HepG2 (cell line): ENCODE measurements at regions not wholly inside any gene's neighbourhood (a gene's known extent, or its start where the extent isn't known, plus 50 kb on each side); places are given as distances from the start of the nearest gene placed in this dataset.

Experiments
- ATAC-seq: fragments of 200-7000 bp; cut with Tn5 transposase; 3 replicates; pipeline ENCODE4 v1.9.1; 2020; ENCODE audit warnings: mild to moderate bottlenecking, moderate library complexity
- BruUV-seq: library from RNA; stranded (reverse); fragments of 400-500 nt; replicated peaks from 2 replicates; lab custom pipeline; 2021; lab: Mats Ljungman, UMichigan
- CTCF ChIA-PET: fragments of 300-600 bp; formaldehyde crosslinking; extraction: SDS; loops from one replicate; lab custom pipeline; 2021; ENCODE audit warnings: low total read pairs, inconsistent platforms, low intra/inter-chr PET ratio; lab: Yijun Ruan, JAX
- POLR2A ChIA-PET: fragments of 350-600 bp; sonication (Branson Sonifier 250); formaldehyde crosslinking; loops from one replicate; lab custom pipeline; 2020; ENCODE audit warnings: antibody characterized with exemption, inconsistent platforms; lab: Yijun Ruan, JAX
- DNase-seq: peaks from one replicate; pipeline ENCODE4 v3.0.0-alpha.2; 2015; ENCODE audit warnings: low spot score
- FAIRE-seq: peaks from 3 replicates; lab custom pipeline; 2011; peaks lifted over from hg19 to GRCh38; lab: Jason Lieb, UNC
- H2AFZ ChIP-seq: one replicate; pipeline ENCODE4 v1.6.1; 2011; ENCODE audit warnings: low read length, inconsistent platforms
- H3K27ac ChIP-seq: fragments of 300-600 bp; 3 replicates; pipeline ENCODE4 v1.8.0; 2011; ENCODE audit warnings: mixed run types, mild to moderate bottlenecking, mixed read lengths, low read length, inconsistent platforms; ENCODE audit not compliant: insufficient read depth; ENCODE audit errors: extremely low read length
- H3K27me3 ChIP-seq, 2 experiments: fragments of 200-600 bp in 1 of 2; 2 replicates in 1 of 2; 3 replicates in 1 of 2; pipeline versions ENCODE4 v1.6.0 to v1.8.0; 2011; ENCODE audit warnings: low read length in 2 of 2, mild to moderate bottlenecking in 2 of 2, moderate library complexity in 2 of 2, inconsistent platforms in 1 of 2; ENCODE audit not compliant: insufficient read depth in 2 of 2, control insufficient read depth in 1 of 2
- H3K36me3 ChIP-seq, 2 experiments: fragments of 200-600 bp in 1 of 2; replicated peaks in 1 of 2; 2 replicates in 1 of 2; 3 replicates in 1 of 2; pipeline versions ENCODE4 v1.5.1 to v1.8.0; 2011; ENCODE audit warnings: low read length in 2 of 2, inconsistent platforms in 1 of 2; ENCODE audit not compliant: insufficient read depth in 2 of 2, control insufficient read depth in 1 of 2
- H3K4me1 ChIP-seq: 2 replicates; pipeline ENCODE4 v1.5.1; 2012; ENCODE audit warnings: low read length, inconsistent platforms; ENCODE audit not compliant: insufficient read depth
- H3K4me2 ChIP-seq: 2 replicates; pipeline ENCODE4 v1.6.0; 2011; ENCODE audit warnings: low read depth, low read length, inconsistent platforms
- H3K4me3 ChIP-seq, 3 experiments: fragments of 200-600 bp in 1 of 3; sonication (generic), shearing (Covaris generic) in 1 of 3; replicated peaks in 1 of 3; 2 replicates each; pipeline ENCODE4 v1.5.1; 2011 to 2016; ENCODE audit warnings: low read length in 3 of 3, inconsistent platforms in 2 of 3, low read depth in 2 of 3, mild to moderate bottlenecking in 2 of 3, control low read depth in 1 of 3, mixed read lengths in 1 of 3; ENCODE audit not compliant: insufficient read depth in 1 of 3
- H3K79me2 ChIP-seq: one replicate; pipeline ENCODE4 v1.6.1; 2011; ENCODE audit warnings: low read length, inconsistent platforms; ENCODE audit not compliant: insufficient read depth
- H3K9ac ChIP-seq: 2 replicates; pipeline ENCODE4 v1.6.0; 2011; ENCODE audit warnings: mild to moderate bottlenecking, low read depth, low read length, inconsistent platforms; ENCODE audit not compliant: insufficient read depth
- H3K9me3 ChIP-seq: 2 replicates; pipeline ENCODE4 v1.5.1; 2012; ENCODE audit warnings: mild to moderate bottlenecking, low read length
- H4K20me1 ChIP-seq: 2 replicates; pipeline ENCODE4 v1.6.0; 2011; ENCODE audit warnings: inconsistent platforms, mild to moderate bottlenecking, low read length, moderate library complexity; ENCODE audit not compliant: insufficient read depth
- HOXD1 ChIP-seq: sonication (generic); formaldehyde crosslinking; IDR thresholded peaks from 2 replicates; pipeline ENCODE4 v1.5.0; 2020; ENCODE audit warnings: missing genetic modification reagents
- RXRA ChIP-seq: sonication (generic); formaldehyde crosslinking; IDR thresholded peaks from 2 replicates; pipeline ENCODE4 v1.5.1; 2020; ENCODE audit warnings: missing genetic modification reagents
- SP1 ChIP-seq, 2 experiments: fragments of 450-650 bp in 1 of 2; sonication (generic) in 1 of 2; formaldehyde crosslinking in 1 of 2; IDR thresholded peaks; 2 replicates each; pipeline versions ENCODE4 v1.4.0 to v1.6.1; 2016 to 2020; ENCODE audit warnings: missing genetic modification reagents in 1 of 2
- ZNF557 ChIP-seq: sonication (generic); formaldehyde crosslinking; IDR thresholded peaks from 2 replicates; pipeline ENCODE4 v1.4.0; 2020; ENCODE audit warnings: missing genetic modification reagents
- WGBS: methylation state at CpG from one replicate; pipeline ENCODE4 v1.1.6; 2017; ENCODE audit warnings: low lambda C conversion rate; 5-methylcytosine and 5-hydroxymethylcytosine counted together
- in situ Hi-C: cut with HindIII; loops from 2 replicates; pipeline ENCODE4 v1.10.0; 2017; ENCODE audit warnings: low pct_unique_long_range_greater_than_20kb; ENCODE audit not compliant: extremely low pct_ligation_motif_present
- intact Hi-C: fragments of 100-400 bp; cut with micrococcal nuclease; formaldehyde crosslinking; loops from one replicate; pipeline ENCODE4 v1.10.0; 2022; ENCODE audit not compliant: unreplicated experiment
- TF ChIP-seq, protein P1 (sequence below), 2 experiments: fragments of 450-650 bp in 1 of 2; sonication (generic) in 1 of 2; formaldehyde crosslinking in 1 of 2; IDR thresholded peaks; 2 replicates each; pipeline versions ENCODE4 v1.6.1 to v1.8.0; 2016 to 2022; ENCODE audit warnings: antibody characterized with exemption in 1 of 2, mild to moderate bottlenecking in 1 of 2, missing genetic modification reagents in 1 of 2
- TF ChIP-seq, protein P2 (sequence below): sonication (generic); formaldehyde crosslinking; IDR thresholded peaks from 2 replicates; pipeline ENCODE4 v1.4.0; 2020; ENCODE audit warnings: mild to moderate bottlenecking, missing genetic modification reagents, borderline replicate concordance
- TF ChIP-seq, protein P3 (sequence below): sonication (generic); formaldehyde crosslinking; IDR thresholded peaks from 2 replicates; pipeline ENCODE4 v1.9.0; 2022; ENCODE audit warnings: low read depth, missing genetic modification reagents

DNA sequence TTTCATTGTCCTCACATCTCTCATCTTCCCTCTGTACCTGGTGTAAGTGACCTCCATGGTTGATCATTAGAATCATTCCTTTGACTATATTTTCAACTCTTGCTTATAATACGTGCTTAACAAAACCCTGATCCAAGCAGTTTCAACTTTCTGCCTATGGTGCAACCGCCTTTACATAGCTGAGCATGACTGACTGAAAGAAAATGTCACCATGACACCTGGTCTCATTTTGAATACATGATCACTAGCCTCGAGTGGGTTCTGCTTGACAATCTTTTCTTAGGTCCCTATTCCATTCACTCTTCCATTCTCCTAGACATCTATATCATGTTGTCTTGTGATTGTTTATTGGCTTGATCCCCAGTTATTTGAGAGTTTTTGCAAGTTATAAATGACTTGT lies 78.9 kb upstream of the STAM2 start:
- peaks cover 0 to 17% of the 10 kb centered on the region in 2 experiments; a peak in 2 of 5 replicates for H3K27me3 ChIP-seq
- no TSS peak for BruUV-seq
- H3K9me3 ChIP-seq: no peaks in the 10 kb centered on the region
- H3K4me3 ChIP-seq: no peak overlapping the region
- H3K4me1 ChIP-seq: no peaks in the 10 kb centered on the region
- POLR2A ChIA-PET: no interaction called here
- in situ Hi-C loops (no loop called here), intact Hi-C loops (no loop called here)
- 34% methylated on average over 3 of the region's 3 CpGs for WGBS
- DNase-seq (no peak), FAIRE-seq (no peak), ATAC-seq (no peak)
- H3K4me2 ChIP-seq: no peak overlapping the region
- CTCF ChIA-PET: no interaction called here
- no peak overlapping the region for H3K9ac ChIP-seq
- H3K36me3 ChIP-seq: no peaks in the 10 kb centered on the region
- no peaks in the 10 kb centered on the region for H3K79me2 ChIP-seq
- no peak overlapping the region for H3K27ac ChIP-seq
- H4K20me1 ChIP-seq: no peaks in the 10 kb centered on the region
- no peak overlapping the region for H2AFZ ChIP-seq
- no peak for TF ChIP-seq RXRA (CRISPR knock-in tag)
- TF ChIP-seq, protein P1, sequence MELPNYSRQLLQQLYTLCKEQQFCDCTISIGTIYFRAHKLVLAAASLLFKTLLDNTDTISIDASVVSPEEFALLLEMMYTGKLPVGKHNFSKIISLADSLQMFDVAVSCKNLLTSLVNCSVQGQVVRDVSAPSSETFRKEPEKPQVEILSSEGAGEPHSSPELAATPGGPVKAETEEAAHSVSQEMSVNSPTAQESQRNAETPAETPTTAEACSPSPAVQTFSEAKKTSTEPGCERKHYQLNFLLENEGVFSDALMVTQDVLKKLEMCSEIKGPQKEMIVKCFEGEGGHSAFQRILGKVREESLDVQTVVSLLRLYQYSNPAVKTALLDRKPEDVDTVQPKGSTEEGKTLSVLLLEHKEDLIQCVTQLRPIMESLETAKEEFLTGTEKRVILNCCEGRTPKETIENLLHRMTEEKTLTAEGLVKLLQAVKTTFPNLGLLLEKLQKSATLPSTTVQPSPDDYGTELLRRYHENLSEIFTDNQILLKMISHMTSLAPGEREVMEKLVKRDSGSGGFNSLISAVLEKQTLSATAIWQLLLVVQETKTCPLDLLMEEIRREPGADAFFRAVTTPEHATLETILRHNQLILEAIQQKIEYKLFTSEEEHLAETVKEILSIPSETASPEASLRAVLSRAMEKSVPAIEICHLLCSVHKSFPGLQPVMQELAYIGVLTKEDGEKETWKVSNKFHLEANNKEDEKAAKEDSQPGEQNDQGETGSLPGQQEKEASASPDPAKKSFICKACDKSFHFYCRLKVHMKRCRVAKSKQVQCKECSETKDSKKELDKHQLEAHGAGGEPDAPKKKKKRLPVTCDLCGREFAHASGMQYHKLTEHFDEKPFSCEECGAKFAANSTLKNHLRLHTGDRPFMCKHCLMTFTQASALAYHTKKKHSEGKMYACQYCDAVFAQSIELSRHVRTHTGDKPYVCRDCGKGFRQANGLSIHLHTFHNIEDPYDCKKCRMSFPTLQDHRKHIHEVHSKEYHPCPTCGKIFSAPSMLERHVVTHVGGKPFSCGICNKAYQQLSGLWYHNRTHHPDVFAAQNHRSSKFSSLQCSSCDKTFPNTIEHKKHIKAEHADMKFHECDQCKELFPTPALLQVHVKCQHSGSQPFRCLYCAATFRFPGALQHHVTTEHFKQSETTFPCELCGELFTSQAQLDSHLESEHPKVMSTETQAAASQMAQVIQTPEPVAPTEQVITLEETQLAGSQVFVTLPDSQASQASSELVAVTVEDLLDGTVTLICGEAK (IDR thresholded peaks at IDR 0.05): no peak
- TF ChIP-seq, protein P1 (CRISPR knock-in tag; IDR thresholded peaks at IDR 0.05): no peak
- TF ChIP-seq, protein P2, sequence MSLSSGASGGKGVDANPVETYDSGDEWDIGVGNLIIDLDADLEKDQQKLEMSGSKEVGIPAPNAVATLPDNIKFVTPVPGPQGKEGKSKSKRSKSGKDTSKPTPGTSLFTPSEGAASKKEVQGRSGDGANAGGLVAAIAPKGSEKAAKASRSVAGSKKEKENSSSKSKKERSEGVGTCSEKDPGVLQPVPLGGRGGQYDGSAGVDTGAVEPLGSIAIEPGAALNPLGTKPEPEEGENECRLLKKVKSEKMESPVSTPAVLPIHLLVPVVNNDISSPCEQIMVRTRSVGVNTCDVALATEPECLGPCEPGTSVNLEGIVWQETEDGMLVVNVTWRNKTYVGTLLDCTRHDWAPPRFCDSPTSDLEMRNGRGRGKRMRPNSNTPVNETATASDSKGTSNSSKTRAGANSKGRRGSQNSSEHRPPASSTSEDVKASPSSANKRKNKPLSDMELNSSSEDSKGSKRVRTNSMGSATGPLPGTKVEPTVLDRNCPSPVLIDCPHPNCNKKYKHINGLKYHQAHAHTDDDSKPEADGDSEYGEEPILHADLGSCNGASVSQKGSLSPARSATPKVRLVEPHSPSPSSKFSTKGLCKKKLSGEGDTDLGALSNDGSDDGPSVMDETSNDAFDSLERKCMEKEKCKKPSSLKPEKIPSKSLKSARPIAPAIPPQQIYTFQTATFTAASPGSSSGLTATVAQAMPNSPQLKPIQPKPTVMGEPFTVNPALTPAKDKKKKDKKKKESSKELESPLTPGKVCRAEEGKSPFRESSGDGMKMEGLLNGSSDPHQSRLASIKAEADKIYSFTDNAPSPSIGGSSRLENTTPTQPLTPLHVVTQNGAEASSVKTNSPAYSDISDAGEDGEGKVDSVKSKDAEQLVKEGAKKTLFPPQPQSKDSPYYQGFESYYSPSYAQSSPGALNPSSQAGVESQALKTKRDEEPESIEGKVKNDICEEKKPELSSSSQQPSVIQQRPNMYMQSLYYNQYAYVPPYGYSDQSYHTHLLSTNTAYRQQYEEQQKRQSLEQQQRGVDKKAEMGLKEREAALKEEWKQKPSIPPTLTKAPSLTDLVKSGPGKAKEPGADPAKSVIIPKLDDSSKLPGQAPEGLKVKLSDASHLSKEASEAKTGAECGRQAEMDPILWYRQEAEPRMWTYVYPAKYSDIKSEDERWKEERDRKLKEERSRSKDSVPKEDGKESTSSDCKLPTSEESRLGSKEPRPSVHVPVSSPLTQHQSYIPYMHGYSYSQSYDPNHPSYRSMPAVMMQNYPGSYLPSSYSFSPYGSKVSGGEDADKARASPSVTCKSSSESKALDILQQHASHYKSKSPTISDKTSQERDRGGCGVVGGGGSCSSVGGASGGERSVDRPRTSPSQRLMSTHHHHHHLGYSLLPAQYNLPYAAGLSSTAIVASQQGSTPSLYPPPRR (CRISPR knock-in tag): no peak
- TF ChIP-seq, protein P3, sequence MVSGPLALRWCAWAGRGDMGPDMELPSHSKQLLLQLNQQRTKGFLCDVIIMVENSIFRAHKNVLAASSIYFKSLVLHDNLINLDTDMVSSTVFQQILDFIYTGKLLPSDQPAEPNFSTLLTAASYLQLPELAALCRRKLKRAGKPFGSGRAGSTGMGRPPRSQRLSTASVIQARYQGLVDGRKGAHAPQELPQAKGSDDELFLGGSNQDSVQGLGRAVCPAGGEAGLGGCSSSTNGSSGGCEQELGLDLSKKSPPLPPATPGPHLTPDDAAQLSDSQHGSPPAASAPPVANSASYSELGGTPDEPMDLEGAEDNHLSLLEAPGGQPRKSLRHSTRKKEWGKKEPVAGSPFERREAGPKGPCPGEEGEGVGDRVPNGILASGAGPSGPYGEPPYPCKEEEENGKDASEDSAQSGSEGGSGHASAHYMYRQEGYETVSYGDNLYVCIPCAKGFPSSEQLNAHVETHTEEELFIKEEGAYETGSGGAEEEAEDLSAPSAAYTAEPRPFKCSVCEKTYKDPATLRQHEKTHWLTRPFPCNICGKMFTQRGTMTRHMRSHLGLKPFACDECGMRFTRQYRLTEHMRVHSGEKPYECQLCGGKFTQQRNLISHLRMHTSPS: no peak
- TF ChIP-seq ZNF557 (CRISPR knock-in tag): no peak
- TF ChIP-seq HOXD1 (CRISPR knock-in tag): no peak
- no peak for TF ChIP-seq SP1 (IDR thresholded peaks at IDR 0.05)
- no peak for TF ChIP-seq SP1 (CRISPR knock-in tag; IDR thresholded peaks at IDR 0.05)
